RWPE1 (cell line): ENCODE measurements at regions not wholly inside any gene's neighbourhood (a gene's known extent, or its start where the extent isn't known, plus 50 kb on each side); places are given as distances from the start of the nearest gene placed in this dataset.

Experiments
- CTCF ChIA-PET: fragments of 350-600 bp; sonication (Branson Sonifier 250); formaldehyde crosslinking; extraction: SDS; loops from one replicate; lab custom pipeline; 2021; lab: Yijun Ruan, JAX
- POLR2A ChIA-PET: fragments of 400-600 bp; formaldehyde crosslinking; extraction: SDS; loops from one replicate; lab custom pipeline; 2020; ENCODE audit warnings: antibody characterized with exemption; ENCODE audit not compliant: low non-redundant PET; lab: Yijun Ruan, JAX
- DNase-seq: peaks from one replicate; pipeline ENCODE4 v3.0.0; 2012; ENCODE audit warnings: low spot score
- H3K27ac ChIP-seq: fragments of 450-650 bp; 2 replicates; pipeline ENCODE4 v1.5.1; 2017
- CTCF ChIP-seq: fragments of 450-650 bp; conservative IDR thresholded peaks from 2 replicates; pipeline ENCODE4 v1.5.1; 2017; ENCODE audit warnings: low read depth, mild to moderate bottlenecking

- DNase-seq = no peak
- H3K27ac ChIP-seq = no peak overlapping the region
- ChIA-PET CTCF (no interaction called here), POLR2A (no interaction called here)
- TF ChIP-seq CTCF = no peak
These were observed 1870.5 kb upstream of the TENM3 start for GRCh38 chr4:180372691-180373090.

- CTCF ChIA-PET = no interaction called here
- TF ChIP-seq CTCF = no peak
- POLR2A ChIA-PET = no interaction called here
- no peak for DNase-seq
- H3K27ac ChIP-seq = no peak overlapping the region
These were observed 1865.5 kb upstream of the TENM3 start for GRCh38 chr4:180377741-180378140.

GRCh38 chr4:180380733-180381132, 1862.5 kb upstream of the TENM3 start:
- no peak overlapping the region for H3K27ac ChIP-seq
- DNase-seq = peak; percentile 71
- ChIA-PET CTCF (no interaction called here), POLR2A (no interaction called here)
- TF ChIP-seq CTCF = no peak

- ChIA-PET POLR2A (no interaction called here), CTCF (no interaction called here)
- DNase-seq = no peak
- no peak overlapping the region for H3K27ac ChIP-seq
- TF ChIP-seq CTCF = no peak
These were observed 1851.6 kb upstream of the TENM3 start for GRCh38 chr4:180391613-180392012.

DNA sequence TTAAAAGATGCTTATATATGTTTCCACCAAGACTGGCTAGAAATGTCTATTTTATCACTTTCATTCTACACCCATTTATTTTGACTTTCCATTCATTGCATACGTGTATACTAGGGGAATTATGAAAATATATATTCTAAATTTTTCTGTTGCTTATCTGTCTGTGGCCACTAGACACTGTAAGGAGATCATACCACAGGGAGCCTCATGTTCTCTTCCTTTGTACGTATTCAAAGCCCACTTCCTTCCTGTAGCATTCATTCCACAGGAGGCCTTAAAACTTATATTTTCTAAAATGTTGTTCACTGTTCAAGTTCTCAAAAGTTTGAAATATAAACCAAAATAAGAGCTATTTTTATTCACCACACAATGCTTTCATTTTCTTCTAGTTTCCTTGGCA, 1848.9 kb upstream of the TENM3 start:
- TF ChIP-seq CTCF = no peak
- DNase-seq = no peak
- ChIA-PET CTCF (no interaction called here), POLR2A (no interaction called here)
- H3K27ac ChIP-seq = no peak overlapping the region

DNA sequence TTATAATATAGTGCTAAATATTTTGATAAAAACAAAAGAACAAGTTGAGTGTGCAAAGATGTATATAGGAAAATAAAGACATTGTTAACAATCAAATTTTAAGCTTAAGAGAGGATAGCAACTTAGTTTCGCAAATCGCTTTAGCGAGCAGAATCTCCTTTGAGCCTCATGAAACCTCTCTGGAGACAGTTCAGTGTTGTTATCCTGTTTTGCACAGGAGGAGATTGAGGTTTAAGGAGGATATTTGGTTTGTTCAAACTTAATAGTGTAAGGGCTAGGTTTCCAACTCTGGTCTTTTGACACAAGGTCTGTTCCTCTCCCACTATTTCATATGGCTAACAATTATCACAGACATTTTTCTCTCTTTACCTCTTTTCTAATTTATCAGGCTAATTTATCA, 1848.5 kb upstream of the TENM3 start:
- DNase-seq = no peak
- no peak overlapping the region for H3K27ac ChIP-seq
- TF ChIP-seq CTCF = no peak
- ChIA-PET POLR2A (no interaction called here), CTCF (no interaction called here)

GRCh38 chr4:180398564-180398963, 1844.6 kb upstream of the TENM3 start:
- no peak for DNase-seq
- POLR2A ChIA-PET = no interaction called here
- TF ChIP-seq CTCF = no peak
- CTCF ChIA-PET = no interaction called here
- H3K27ac ChIP-seq = no peak overlapping the region
